GM19455 (cell line): ENCODE measurements at regions not wholly inside any gene's neighbourhood (a gene's known extent, or its start where the extent isn't known, plus 50 kb on each side); places are given as distances from the start of the nearest gene placed in this dataset.

Experiments
- ATAC-seq: cut with Tn5 transposase; IDR thresholded peaks from one replicate; pipeline ENCODE4 v1.9.1; 2021; ENCODE audit not compliant: unreplicated experiment

- ATAC-seq = no peak
Measured at GRCh38 chr6:14647357-14647756, 529.8 kb downstream of the CD83 start.

- ATAC-seq = no peak
Measured at GRCh38 chr6:14652536-14652935, 535.0 kb downstream of the CD83 start.

DNA sequence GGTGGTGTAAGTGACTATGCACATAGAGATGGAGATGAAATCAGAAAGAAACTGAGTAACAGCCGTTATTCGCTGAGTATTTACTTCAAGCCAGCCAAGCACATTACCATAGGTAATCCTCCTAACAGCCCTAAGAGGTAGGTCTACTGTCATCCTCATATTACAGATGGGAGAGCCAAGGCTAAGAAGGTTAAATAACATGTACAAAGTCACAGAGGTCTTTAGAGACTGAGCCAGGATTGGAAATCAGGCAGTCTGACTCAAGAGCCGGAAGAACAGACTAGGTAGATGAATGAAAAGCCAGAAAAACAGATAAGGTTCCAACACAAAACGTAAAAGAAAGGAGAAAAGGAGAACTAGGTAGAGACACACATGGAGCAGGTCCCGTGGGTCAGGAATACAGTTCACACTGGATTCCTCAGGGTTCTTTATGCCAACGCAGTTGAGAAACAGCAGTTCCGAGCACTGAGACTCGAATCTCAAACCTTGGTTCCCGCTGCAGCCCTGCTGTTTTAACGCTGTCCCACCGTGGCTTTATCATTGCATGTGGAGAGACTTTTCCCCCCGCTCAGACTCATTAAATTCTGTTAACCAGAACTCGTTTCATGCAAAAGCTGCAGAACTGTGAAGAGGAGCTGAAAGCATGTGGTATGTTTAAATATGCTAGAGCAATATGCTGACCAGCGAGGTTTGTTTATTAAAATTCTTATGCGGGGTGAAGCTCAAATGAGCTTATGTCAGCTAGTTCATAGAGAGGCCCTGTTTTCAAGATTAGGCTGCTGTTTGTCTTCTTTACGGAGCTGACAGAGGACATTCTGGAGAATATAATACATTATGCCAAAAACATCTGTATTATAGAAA lies 537.9 kb downstream of the CD83 start:
- no peak for ATAC-seq

GRCh38 chr6:14656078-14656521 lies 538.5 kb downstream of the CD83 start:
- no peak for ATAC-seq

DNA sequence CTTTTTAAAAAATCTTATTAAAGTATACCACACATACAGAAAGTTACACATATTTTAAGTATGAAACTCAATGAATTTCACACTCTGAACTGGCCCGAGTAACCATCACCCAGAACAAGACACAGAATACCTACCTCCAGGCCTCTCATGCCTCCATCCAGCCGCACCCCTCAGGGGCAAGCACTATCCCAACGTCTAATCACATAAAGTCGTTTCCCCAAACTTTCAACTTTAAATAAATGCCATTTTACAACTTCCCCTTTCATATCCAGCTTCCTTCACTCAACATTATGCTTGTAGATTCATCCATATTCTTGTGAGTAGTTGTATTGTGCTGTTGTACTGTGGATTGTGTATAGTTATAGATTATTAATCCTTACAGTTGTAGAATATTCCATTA lies 539.1 kb downstream of the CD83 start:
- no peak for ATAC-seq

DNA sequence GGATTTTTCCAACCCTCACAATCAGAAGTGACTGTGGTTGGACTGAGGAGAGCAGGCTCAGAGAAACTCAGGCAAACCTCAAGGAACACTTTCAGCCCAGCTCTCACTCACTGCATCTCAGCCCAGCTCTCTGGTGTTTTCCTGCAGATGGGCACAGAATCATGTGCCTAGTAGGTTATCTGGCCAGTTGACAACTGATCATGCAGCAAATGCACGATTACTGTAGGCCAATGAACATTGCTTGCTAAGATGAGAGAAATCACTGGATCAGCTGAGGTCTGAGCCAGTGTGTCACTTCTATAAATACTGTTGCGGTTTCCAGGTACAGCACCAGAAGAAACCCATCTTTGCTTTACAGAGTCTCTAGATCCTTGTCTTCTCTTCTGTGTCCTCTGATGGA lies 540.5 kb downstream of the CD83 start:
- ATAC-seq = no peak

- ATAC-seq = no peak
Measured at GRCh38 chr6:14658886-14659561, 541.5 kb downstream of the CD83 start.

GRCh38 chr6:14659841-14660240 lies 542.3 kb downstream of the CD83 start:
- no peak for ATAC-seq

- no peak for ATAC-seq
Measured at GRCh38 chr6:14660806-14661579, 543.4 kb downstream of the CD83 start.

- ATAC-seq = no peak
Measured at GRCh38 chr6:14661691-14662090, 544.1 kb downstream of the CD83 start.

GRCh38 chr6:14664112-14664601 lies 546.6 kb downstream of the CD83 start:
- ATAC-seq = peak; percentile 63

DNA sequence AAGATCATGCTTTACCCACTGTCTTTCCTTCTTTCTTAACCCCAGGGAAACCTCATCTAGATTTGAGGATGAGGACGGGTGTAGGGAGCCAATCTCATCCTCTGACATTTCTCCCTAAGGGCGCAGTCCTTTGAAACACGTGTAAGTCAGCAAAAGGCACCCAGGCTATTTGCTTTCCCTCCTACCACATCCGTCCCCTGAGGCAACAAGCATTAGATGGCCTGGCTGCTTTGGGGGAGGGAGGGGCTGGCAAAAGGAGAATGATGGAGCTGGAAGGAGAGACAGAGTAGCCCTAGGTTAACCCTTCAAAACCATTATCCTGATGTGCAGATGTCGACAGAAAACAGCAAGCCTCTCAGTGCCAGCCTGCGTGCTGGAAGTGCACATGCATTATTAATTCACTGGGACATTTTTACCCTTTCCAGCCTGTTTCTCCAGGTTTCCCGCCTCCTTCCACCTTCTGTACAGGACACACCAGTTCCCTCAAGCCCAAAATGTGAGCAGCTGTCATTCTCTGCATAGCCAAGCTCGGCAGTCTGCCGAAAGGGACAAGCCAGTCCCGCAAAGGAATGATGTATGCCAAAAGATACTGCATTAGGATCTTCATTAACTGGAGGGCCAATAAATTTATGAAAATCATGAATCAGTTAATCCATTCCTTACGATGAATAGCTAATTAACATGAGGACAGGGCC lies 547.2 kb downstream of the CD83 start:
- ATAC-seq = no peak

GRCh38 chr6:14665827-14666724 lies 548.5 kb downstream of the CD83 start:
- no peak for ATAC-seq

- ATAC-seq = no peak
Measured at GRCh38 chr6:14670806-14671205, 553.2 kb downstream of the CD83 start.

GRCh38 chr6:14671261-14671681 lies 553.7 kb downstream of the CD83 start:
- no peak for ATAC-seq

DNA sequence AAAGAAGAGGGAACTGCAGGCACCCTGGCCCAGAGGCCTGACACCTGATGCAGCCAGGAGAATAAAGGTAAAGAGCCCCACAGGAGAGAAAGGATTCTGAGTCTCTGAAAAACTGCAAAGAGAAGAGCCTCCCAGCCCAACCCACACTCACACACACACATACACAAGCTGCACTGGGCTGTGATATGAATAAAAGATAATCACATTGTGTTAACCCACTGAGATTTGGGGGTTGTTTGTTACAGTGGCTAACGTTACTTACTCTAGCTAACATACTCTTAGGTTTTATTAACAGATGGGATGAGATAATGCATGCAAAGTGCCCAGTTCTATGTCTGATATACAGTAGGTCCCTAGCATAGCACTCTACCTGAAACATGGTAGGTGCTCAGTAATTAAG lies 554.4 kb downstream of the CD83 start:
- ATAC-seq = no peak

DNA sequence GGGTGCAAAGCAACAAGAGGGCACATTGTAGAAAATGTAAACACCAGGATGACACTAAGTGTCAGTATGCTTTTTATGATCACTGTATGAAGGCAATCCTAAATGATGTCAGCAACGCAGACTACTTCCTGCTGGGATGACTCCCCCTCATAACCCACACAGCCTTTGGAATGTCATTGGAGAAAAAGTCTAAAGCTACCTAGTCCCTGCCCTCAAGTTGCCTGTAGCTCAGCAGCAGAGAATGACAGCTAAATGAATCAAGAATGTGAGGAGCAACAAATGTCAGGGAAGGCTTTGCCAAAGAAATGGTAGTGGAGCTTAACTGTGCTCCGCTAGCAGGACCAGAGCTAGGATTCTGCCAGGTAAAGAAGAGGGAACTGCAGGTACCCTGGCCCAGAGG lies 555.6 kb downstream of the CD83 start:
- no peak for ATAC-seq

- ATAC-seq = no peak
Measured at GRCh38 chr6:14674458-14674857, 556.9 kb downstream of the CD83 start.

GRCh38 chr6:14674867-14675648 lies 557.5 kb downstream of the CD83 start:
- ATAC-seq = no peak
